ENCODE measurements at regions not wholly inside any gene's neighbourhood (a gene's known extent, or its start where the extent isn't known, plus 50 kb on each side); places are given as distances from the start of the nearest gene placed in this dataset.

GRCh38 chr1:81717230-81717629, 83.5 kb upstream of the ADGRL2 start:
- TF ChIP-seq EZH2phosphoT487 (IDR thresholded peaks at IDR 0.05; ENCODE audit: low read length) = no peak
- TF ChIP-seq CTCF (IDR thresholded peaks at IDR 0.05; ENCODE audit: low read length) = no peak
- no peak for TF ChIP-seq EZH2 (optimal IDR thresholded peaks at IDR 0.05; ENCODE audit: low read depth, low read length)
- Histone ChIP-seq H4K20me1 (ENCODE audit: insufficient read depth, low read length) (no peaks in the 10 kb centered on the region), H3K9me3 (replicated peaks; ENCODE audit: insufficient read depth, low read length) (no peaks in the 10 kb centered on the region; the same call in 1 of the 2 replicates), H3K27me3 (replicated peaks; ENCODE audit: insufficient read depth, low read length) (no peaks in the 10 kb centered on the region), H3K4me2 (ENCODE audit: low read depth, low read length) (no peak overlapping the region), H3K27ac (ENCODE audit: low read length) (no peak overlapping the region), H3K4me1 (ENCODE audit: low read length) (no peaks in the 10 kb centered on the region), H3K79me2 (ENCODE audit: low read length) (no peaks in the 10 kb centered on the region), H3K36me3 (replicated peaks; ENCODE audit: insufficient read depth, low read length) (no peaks in the 10 kb centered on the region), H3K4me3 (ENCODE audit: low read length) (no peak overlapping the region), H2AFZ (ENCODE audit: low read length) (no peak overlapping the region), H3K9ac (ENCODE audit: low read length) (no peak overlapping the region), H3F3A (ENCODE audit: insufficient read depth, low read length) (no peaks in the 10 kb centered on the region), H3K9me2 (replicated peaks; ENCODE audit: insufficient read depth, low read length) (no peaks in the 10 kb centered on the region)
- no peak for DNase-seq

- no peaks in the 10 kb centered on the region; the same call in 1 of the 2 replicates for H3K9me3 ChIP-seq (replicated peaks; ENCODE audit: insufficient read depth, low read length)
- H3K9ac ChIP-seq (ENCODE audit: low read length) = no peak overlapping the region
- H3K36me3 ChIP-seq (replicated peaks; ENCODE audit: insufficient read depth, low read length) = no peaks in the 10 kb centered on the region
- TF ChIP-seq CTCF (IDR thresholded peaks at IDR 0.05; ENCODE audit: low read length) (no peak), EZH2phosphoT487 (IDR thresholded peaks at IDR 0.05; ENCODE audit: low read length) (no peak)
- no peak overlapping the region for H3K4me3 ChIP-seq (ENCODE audit: low read length)
- H3K79me2 ChIP-seq (ENCODE audit: low read length) = no peaks in the 10 kb centered on the region
- no peaks in the 10 kb centered on the region for H3K4me1 ChIP-seq (ENCODE audit: low read length)
- no peaks in the 10 kb centered on the region for H3F3A ChIP-seq (ENCODE audit: insufficient read depth, low read length)
- no peak overlapping the region for H3K27ac ChIP-seq (ENCODE audit: low read length)
- no peak overlapping the region for H2AFZ ChIP-seq (ENCODE audit: low read length)
- H3K4me2 ChIP-seq (ENCODE audit: low read depth, low read length) = no peak overlapping the region
- DNase-seq = no peak
- H3K9me2 ChIP-seq (replicated peaks; ENCODE audit: insufficient read depth, low read length) = no peaks in the 10 kb centered on the region
- no peaks in the 10 kb centered on the region for H4K20me1 ChIP-seq (ENCODE audit: insufficient read depth, low read length)
- H3K27me3 ChIP-seq (replicated peaks; ENCODE audit: insufficient read depth, low read length) = no peaks in the 10 kb centered on the region
Measured at GRCh38 chr1:81715391-81715790, 85.3 kb upstream of the ADGRL2 start.

GRCh38 chr1:81714636-81715035, 86.1 kb upstream of the ADGRL2 start:
- Histone ChIP-seq H3K9me3 (replicated peaks; ENCODE audit: insufficient read depth, low read length) (no peaks in the 10 kb centered on the region; the same call in 1 of the 2 replicates), H3K36me3 (replicated peaks; ENCODE audit: insufficient read depth, low read length) (no peaks in the 10 kb centered on the region), H3K9me2 (replicated peaks; ENCODE audit: insufficient read depth, low read length) (no peaks in the 10 kb centered on the region), H3K9ac (ENCODE audit: low read length) (no peak overlapping the region), H2AFZ (ENCODE audit: low read length) (no peak overlapping the region), H3K4me3 (ENCODE audit: low read length) (no peak overlapping the region), H3K4me2 (ENCODE audit: low read depth, low read length) (no peak overlapping the region), H3K27me3 (replicated peaks; ENCODE audit: insufficient read depth, low read length) (no peaks in the 10 kb centered on the region), H4K20me1 (ENCODE audit: insufficient read depth, low read length) (no peaks in the 10 kb centered on the region), H3F3A (ENCODE audit: insufficient read depth, low read length) (no peaks in the 10 kb centered on the region), H3K4me1 (ENCODE audit: low read length) (no peaks in the 10 kb centered on the region), H3K79me2 (ENCODE audit: low read length) (no peaks in the 10 kb centered on the region), H3K27ac (ENCODE audit: low read length) (no peak overlapping the region)
- TF ChIP-seq EZH2phosphoT487 (IDR thresholded peaks at IDR 0.05; ENCODE audit: low read length) (no peak), CTCF (IDR thresholded peaks at IDR 0.05; ENCODE audit: low read length) (no peak), EZH2 (optimal IDR thresholded peaks at IDR 0.05; ENCODE audit: low read depth, low read length) (no peak)
- no peak for DNase-seq

Measured in MM.1S (cell line).